Lower leg skin (tissue), 3 donors: ENCODE measurements at regions not wholly inside any gene's neighbourhood (a gene's known extent, or its start where the extent isn't known, plus 50 kb on each side); places are given as distances from the start of the nearest gene placed in this dataset.

Source experiments
- POLR2A ChIP-seq, 2 donors: fragments of 450-650 bp; IDR thresholded peaks; one replicate each; pipeline ENCODE4 v1.6.1; 2016 to 2017; ENCODE audit warnings: antibody characterized with exemption in 2 of 2, mild to moderate bottlenecking in 1 of 2, moderate library complexity in 1 of 2
- TF ChIP-seq, protein P1 (sequence below), 3 donors: fragments of 450-650 bp; IDR thresholded peaks; one replicate each; pipeline ENCODE4 v1.5.1; 2016; ENCODE audit warnings: antibody characterized with exemption in 3 of 3, mild to moderate bottlenecking in 3 of 3, moderate library complexity in 2 of 3

DNA sequence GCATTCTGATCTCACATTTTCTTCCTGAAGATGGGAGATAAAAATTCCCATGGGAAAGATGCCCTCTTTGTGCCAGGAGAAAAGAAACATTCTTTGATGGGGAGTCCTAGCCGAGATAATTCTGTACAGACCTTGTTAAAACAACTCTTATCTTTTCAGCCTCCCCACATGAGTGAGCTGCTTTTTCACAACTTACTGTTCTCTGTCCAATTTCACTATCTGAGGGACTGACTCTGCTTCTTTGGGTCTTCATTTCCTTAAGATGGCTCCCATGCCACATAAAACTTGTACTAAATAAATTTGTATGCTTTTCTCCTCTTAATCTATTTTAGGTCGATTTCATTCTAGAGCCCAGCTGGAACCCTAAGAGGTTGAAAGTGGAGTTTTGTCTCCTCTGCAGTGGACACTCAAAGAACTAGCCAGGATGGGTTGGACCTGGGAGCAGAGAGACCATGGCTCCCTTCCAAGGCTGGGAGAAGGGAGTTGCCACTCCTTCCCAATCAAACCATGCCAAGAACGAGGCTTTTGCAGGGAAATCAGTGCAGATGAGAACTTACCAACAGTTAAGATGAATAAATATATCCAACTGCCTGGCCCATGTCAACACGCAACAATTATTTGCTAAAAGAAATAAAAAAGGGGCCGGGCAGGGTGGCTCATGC is 285.8 kb upstream of the SULF2 start:
- TF ChIP-seq, protein P1, sequence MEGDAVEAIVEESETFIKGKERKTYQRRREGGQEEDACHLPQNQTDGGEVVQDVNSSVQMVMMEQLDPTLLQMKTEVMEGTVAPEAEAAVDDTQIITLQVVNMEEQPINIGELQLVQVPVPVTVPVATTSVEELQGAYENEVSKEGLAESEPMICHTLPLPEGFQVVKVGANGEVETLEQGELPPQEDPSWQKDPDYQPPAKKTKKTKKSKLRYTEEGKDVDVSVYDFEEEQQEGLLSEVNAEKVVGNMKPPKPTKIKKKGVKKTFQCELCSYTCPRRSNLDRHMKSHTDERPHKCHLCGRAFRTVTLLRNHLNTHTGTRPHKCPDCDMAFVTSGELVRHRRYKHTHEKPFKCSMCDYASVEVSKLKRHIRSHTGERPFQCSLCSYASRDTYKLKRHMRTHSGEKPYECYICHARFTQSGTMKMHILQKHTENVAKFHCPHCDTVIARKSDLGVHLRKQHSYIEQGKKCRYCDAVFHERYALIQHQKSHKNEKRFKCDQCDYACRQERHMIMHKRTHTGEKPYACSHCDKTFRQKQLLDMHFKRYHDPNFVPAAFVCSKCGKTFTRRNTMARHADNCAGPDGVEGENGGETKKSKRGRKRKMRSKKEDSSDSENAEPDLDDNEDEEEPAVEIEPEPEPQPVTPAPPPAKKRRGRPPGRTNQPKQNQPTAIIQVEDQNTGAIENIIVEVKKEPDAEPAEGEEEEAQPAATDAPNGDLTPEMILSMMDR (IDR thresholded peaks at IDR 0.05): no peak
- TF ChIP-seq POLR2A (IDR thresholded peaks at IDR 0.05): no peak
